ENCODE measurements at regions not wholly inside any gene's neighbourhood (a gene's known extent, or its start where the extent isn't known, plus 50 kb on each side); places are given as distances from the start of the nearest gene placed in this dataset.

DNA sequence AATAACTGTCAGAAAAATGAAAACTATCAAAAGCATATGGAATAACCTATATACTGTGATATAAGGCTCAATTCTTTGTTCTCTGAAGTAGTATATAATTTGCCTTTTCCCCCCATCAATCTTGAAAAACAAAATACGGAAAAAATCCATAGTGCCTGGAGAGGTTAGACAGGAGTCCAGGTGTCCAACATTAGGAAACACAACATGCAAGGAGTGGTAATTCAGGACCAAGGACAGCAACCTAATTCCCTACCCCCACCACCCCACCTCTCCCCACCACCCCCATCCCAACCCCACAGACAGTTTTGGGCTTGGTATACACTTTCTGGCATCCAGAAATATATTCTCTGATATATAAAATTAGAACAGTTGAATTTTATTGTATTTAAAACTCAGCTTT is 55.1 kb upstream of the SLC25A26 start:
- no peak for DNase-seq

DNA sequence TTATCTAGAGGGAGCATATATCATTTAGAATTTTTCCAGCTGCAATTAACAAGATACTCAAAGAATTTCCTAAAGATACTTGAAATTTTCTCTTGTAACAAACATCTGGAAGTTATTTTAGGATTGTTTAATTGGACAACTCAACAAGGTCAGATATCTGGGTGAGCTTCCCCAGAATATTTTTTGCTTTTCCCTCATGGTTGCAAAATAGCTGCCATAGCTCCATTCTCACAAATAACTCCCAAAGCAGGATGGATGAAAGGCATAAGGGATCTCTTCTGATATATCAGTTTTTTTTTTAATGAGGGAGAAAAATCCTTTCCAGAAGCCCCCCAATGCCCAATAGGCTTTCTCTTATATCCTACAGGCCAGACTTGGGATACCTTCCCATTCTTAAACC is 56.6 kb upstream of the SLC25A26 start:
- DNase-seq = no peak

DNA sequence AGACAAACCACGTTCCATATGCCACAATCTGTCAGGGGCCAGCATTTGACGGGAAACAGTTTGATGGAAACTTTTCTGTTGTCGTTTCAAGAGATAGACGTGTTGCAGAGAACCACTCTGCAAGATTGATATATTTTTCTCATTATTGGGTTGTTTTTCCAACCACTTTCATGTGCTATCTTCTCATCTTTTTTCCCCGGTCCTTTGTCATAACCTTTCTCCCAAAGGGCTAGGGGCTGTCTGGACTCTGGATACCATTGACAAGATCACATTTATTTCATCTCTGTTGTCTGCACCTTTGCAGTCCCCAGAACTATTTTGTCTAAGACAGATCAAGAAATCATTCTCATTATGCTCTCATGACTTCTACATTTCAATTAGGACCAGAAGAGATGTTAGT is 57.6 kb upstream of the SLC25A26 start:
- DNase-seq = no peak

- DNase-seq = no peak
These were observed 58.0 kb upstream of the SLC25A26 start for GRCh38 chr3:66162766-66163165.

GRCh38 chr3:66158933-66159683 is 61.7 kb upstream of the SLC25A26 start:
- DNase-seq = no peak

DNA sequence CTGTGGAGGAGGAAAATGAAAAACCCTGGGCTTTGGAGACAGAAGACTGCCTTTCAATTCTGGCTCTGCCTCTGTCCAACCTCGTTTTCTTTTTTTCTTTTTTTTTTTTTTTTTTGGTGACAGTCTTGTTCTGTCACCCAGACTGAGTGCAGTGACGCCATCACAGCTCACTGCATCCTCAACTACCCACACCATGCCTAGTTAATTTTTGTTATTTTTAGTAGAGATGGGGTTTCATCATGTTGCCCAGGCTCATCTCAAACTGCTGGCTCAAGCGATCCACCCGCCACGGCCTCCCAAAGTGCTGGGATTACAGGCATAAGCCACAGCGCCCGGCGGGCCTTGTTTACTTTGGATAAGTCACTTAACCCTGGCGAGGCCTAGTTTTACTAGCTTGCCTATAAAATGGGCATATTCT is 66.3 kb upstream of the SLC25A26 start:
- DNase-seq = no peak

DNA sequence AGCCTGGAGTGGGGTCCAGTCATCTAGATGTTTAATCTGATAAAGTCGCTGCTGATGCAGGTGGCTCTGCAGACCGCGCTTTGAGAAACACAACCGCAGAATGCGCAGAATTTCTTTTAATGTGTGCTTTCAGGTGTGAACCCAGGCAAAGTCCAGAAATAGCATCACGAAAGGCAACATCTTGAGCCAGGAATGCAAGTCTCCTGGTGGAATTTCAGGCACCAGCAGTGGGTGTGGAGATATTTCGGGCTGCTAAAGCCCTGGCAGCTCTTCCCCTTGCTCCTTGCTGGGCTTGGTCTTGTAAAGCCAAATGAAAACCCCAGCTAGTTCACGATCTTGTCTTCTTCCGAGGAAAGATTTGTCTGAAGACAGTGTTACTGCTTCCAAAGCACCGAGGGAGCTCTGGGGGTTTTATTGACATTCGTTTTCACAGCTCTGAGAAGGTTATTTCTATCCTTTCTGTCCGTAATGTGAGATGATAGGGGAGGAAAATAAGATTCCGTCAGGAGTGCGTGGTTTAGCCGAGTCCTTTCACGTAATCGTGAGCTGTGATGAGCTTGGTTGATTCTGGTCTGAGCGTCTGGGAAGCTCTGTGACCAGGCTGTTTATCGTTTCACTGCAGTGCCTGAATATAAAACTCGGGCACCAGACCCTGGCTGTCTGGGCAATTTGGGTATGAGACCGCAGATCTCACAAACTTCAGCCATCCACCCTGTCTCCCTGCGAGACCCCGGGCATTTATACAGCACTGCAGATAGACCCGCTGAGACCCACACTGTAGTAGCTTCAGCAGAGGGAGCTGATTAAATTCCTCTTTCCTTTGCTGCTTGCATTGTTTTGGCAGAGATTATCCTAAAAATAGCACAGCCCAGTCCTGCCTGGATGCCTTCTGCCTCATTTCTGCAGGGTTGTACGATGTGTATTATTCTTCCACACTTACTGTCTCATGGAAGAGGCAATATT is 67.0 kb upstream of the SLC25A26 start:
- no peak for DNase-seq

DNA sequence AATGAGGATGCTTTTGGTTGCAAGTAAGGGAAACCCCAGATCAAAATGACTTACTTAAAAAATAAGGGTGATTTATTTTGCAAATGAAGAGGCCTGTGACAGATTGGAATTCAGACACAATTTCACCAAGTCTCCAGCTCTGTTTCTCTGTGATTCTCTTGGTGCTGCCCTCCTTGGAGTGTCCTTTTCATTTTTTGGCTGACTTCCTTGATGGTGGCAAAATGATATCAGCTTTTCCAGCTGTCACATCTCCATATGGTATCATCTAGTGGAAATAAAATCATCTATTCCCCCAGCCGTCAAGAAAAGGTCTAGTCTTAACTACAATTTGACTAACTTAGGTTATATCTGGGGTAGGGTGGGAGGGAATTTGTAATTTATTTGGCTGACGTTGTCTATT is 68.5 kb upstream of the SLC25A26 start:
- DNase-seq = no peak

DNA sequence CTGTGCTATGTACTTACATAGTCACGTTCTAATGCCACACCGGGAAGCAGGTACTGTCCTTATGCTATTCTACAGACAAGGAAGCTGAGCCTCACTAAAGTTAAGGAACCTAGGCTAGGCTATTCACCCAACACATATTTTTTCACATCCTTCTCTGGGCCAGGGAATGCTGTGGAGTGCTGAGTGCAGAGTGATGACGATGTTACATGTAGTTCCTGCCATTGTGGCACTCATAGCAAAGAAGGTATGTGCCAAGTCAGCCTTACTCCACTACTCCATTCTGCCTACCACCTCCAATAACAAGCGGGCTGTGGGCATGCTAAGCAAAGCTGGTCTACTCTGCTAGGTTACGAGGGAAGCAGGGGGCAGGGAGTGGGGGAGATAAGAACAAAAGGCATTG is 69.8 kb upstream of the SLC25A26 start:
- DNase-seq = no peak

DNA sequence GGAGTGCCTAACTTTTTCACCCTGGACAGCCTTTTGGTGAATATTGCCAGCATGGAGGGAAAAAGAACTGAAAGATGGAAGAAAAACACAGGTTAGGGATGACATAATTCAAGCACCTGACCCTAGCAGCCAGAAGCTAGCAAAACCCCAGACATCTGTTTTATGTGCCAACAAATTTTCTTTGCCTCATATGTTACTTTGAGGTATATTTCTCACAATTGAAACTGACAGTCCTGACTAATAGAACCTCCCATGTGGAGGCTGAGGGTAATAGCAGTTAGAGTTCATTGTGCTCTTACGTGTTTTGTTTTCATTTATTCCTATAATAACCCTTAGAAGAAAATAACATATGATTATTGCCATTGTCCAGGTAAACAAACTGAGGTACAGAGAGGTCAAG is 71.5 kb upstream of the SLC25A26 start:
- DNase-seq = no peak

- no peak for DNase-seq
These were observed 75.4 kb upstream of the SLC25A26 start for GRCh38 chr3:66145408-66145733.

DNA sequence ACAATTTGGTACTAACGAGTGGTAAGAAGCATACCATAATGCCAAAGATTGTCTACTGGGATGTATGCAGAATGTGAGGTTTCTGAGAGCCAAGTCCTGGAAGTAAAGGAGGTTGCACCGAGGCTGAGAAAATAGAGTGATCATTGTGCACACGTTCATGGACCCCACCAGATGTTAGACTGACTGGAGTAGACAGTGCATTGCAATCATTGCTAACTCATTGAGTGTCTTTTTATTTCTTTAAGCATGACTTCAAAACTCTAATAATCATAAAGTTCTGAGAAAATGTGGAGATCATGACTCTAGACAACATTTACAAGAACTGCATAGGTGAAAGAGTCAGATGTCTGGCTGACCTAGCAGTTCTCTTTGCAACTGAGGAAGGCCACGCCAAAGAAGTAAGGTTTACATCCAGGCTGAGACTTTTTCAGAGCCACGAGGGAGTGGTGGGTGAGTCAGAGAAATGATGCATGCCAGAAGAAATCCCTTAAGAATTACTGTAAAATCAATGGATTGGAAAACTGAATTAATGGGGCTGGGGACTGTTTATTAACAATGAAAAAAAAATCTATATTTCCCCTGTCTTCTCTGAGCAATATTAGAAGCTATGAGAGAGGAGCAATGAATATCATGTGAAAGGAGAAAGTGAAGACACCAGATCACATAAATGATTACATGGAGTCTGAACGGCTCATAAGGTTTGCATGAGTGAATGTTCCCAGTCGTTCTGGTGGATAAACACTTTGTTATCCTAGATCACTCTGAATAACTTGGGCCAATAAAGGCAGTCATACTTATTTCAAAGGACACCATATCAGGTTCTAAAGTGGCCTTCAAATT is 76.0 kb upstream of the SLC25A26 start:
- DNase-seq = no peak

GRCh38 chr3:66142079-66142478 is 78.7 kb upstream of the SLC25A26 start:
- DNase-seq = no peak

- DNase-seq = no peak
These were observed 79.9 kb upstream of the SLC25A26 start for GRCh38 chr3:66140743-66141372.

DNA sequence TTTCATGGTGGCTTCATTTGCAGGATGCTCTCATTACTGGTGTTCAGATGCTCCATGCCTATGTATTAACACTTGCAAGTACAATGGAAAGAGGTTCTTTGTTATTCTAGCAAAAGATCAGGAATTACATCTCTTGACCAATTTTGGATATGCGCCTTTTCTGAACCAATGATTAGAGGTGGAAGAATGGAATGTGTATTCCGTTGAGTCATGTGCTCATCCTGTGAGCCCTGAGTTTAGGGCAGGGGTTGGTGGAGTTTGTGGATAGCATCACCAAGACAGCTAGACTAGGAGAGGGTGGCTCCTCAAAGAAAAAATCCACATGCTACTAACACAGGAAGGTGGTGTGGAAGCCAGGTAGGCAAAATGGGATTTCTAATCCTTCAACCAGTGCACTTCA is 80.7 kb upstream of the SLC25A26 start:
- no peak for DNase-seq

GRCh38 chr3:66139415-66139814 is 81.4 kb upstream of the SLC25A26 start:
- DNase-seq = no peak

GRCh38 chr3:66138336-66139313 is 82.2 kb upstream of the SLC25A26 start:
- DNase-seq = peak; percentile 30

GRCh38 chr3:66136597-66136996 is 84.2 kb upstream of the SLC25A26 start:
- DNase-seq = no peak

DNA sequence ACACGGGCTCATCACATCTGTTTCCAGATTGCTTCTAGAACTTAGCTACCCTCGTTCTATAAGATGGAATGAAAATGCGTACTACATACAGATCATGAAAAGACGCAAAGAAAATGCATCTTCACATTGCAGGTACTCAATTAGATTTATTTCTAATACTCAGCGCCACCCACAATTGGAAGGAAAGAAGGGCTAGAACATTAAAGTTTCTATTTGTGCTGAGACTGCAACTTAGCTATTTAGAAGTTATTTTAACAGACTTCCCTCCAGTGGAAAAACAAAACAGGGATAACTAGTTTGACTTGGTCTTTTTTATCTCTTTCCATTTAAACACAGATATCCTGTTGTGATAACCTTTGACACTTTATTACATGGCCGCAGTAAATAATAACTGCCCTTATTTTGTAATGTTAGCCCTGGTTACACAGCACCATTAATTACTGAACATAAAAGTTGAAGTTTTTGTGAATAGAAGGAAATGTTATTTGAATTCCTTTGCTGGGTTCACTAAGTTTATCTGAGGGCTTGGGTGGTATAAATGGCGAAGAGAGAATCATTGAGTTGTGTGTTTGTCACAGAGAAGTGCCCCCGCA is 86.9 kb upstream of the SLC25A26 start:
- DNase-seq = no peak

- no peak for DNase-seq
These were observed 87.6 kb upstream of the SLC25A26 start for GRCh38 chr3:66133050-66133757.

DNA sequence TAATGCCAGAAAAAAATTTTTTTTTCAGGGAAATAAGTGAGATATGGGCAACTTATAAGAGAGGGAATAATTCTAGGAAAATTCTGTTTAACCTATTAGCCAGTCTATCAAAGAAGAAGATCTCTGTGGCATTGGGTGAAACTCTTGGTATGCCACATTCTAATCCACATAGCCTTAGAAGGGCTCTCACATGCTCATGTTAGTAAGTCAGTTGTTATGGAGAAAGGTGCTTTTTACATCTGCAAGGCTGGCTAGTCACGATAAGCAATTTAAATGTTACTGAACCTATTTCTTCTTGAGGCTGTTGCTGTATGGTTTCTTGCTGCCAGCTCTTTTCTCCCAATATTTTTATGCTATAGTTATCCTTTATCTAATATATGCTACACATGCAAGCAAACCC is 89.9 kb upstream of the MAGI1 start:
- no peak for DNase-seq
